ENCODE measurements at regions not wholly inside any gene's neighbourhood (a gene's known extent, or its start where the extent isn't known, plus 50 kb on each side); places are given as distances from the start of the nearest gene placed in this dataset.

- TF ChIP-seq, protein P1, sequence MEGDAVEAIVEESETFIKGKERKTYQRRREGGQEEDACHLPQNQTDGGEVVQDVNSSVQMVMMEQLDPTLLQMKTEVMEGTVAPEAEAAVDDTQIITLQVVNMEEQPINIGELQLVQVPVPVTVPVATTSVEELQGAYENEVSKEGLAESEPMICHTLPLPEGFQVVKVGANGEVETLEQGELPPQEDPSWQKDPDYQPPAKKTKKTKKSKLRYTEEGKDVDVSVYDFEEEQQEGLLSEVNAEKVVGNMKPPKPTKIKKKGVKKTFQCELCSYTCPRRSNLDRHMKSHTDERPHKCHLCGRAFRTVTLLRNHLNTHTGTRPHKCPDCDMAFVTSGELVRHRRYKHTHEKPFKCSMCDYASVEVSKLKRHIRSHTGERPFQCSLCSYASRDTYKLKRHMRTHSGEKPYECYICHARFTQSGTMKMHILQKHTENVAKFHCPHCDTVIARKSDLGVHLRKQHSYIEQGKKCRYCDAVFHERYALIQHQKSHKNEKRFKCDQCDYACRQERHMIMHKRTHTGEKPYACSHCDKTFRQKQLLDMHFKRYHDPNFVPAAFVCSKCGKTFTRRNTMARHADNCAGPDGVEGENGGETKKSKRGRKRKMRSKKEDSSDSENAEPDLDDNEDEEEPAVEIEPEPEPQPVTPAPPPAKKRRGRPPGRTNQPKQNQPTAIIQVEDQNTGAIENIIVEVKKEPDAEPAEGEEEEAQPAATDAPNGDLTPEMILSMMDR (IDR thresholded peaks at IDR 0.05) = no peak
- TF ChIP-seq POLR2A (IDR thresholded peaks at IDR 0.05) = no peak
Observed at GRCh38 chr5:130995254-130995515, 169.9 kb downstream of the HINT1 start.
